ENCODE measurements at regions not wholly inside any gene's neighbourhood (a gene's known extent, or its start where the extent isn't known, plus 50 kb on each side); places are given as distances from the start of the nearest gene placed in this dataset.

- ChIA-PET CTCF (interaction anchor here (1.0 to 4.9 kb wide), 2 partner anchors 13 to 59 kb away, joined by 3 to 34 read pairs; no protein-coding TSS in a partner anchor), POLR2A (no interaction called here)
- Histone ChIP-seq H3K4me3 (ENCODE audit: low read depth, low read length) (no peak overlapping the region), H3K27ac (ENCODE audit: extremely low read depth, low read depth, low read length) (no peak overlapping the region), H3K4me1 (ENCODE audit: control insufficient read depth, insufficient read depth, low read length) (no peaks in the 10 kb centered on the region), H3K36me3 (ENCODE audit: control insufficient read depth in 2 of 2, insufficient read depth in 1 of 2, low read length in 2 of 2) (no peaks in the 10 kb centered on the region), H3K9me3 (ENCODE audit: control insufficient read depth, insufficient read depth, low read depth, low read length) (no peaks in the 10 kb centered on the region)
- TF ChIP-seq MEIS1 (CRISPR knock-in tag; IDR thresholded peaks at IDR 0.05; ENCODE audit: borderline replicate concordance) (no peak), SP3 (tag by site-specific recombination; IDR thresholded peaks at IDR 0.05) (no peak), ZBTB8A (tag by site-specific recombination; IDR thresholded peaks at IDR 0.05) (no peak), ZBTB11 (tag by site-specific recombination; conservative IDR thresholded peaks at IDR 0.05; ENCODE audit: low read depth) (no peak), REST (tag by site-specific recombination; IDR thresholded peaks at IDR 0.05) (no peak), ZNF202 (tag by site-specific recombination; IDR thresholded peaks at IDR 0.05; ENCODE audit: borderline replicate concordance) (no peak), GLI2 (tag by site-specific recombination; IDR thresholded peaks at IDR 0.05; ENCODE audit: borderline replicate concordance, low read depth) (no peak), ZNF433 (tag by site-specific recombination; IDR thresholded peaks at IDR 0.05; ENCODE audit: low read depth) (no peak), ZNF292 (tag by site-specific recombination; IDR thresholded peaks at IDR 0.05; ENCODE audit: borderline replicate concordance, low read depth) (no peak), ZNF768 (tag by site-specific recombination; IDR thresholded peaks at IDR 0.05) (no peak), ZNF792 (tag by site-specific recombination; IDR thresholded peaks at IDR 0.05) (no peak), ZNF23 (tag by site-specific recombination; IDR thresholded peaks at IDR 0.05; ENCODE audit: borderline replicate concordance) (no peak), ZNF239 (tag by site-specific recombination; IDR thresholded peaks at IDR 0.05) (no peak), ZBTB48 (tag by site-specific recombination; IDR thresholded peaks at IDR 0.05) (no peak)
- TF ChIP-seq, protein P1, sequence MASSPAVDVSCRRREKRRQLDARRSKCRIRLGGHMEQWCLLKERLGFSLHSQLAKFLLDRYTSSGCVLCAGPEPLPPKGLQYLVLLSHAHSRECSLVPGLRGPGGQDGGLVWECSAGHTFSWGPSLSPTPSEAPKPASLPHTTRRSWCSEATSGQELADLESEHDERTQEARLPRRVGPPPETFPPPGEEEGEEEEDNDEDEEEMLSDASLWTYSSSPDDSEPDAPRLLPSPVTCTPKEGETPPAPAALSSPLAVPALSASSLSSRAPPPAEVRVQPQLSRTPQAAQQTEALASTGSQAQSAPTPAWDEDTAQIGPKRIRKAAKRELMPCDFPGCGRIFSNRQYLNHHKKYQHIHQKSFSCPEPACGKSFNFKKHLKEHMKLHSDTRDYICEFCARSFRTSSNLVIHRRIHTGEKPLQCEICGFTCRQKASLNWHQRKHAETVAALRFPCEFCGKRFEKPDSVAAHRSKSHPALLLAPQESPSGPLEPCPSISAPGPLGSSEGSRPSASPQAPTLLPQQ (tag by site-specific recombination; IDR thresholded peaks at IDR 0.05) = no peak
These were observed 50.4 kb downstream of the RUSC2 start for GRCh38 chr9:35540315-35540714.

- peaks cover 0 to 11% of the 10 kb centered on the region in 2 experiments; a peak in 2 of 3 replicates for H3K36me3 ChIP-seq (ENCODE audit: control insufficient read depth in 2 of 2, insufficient read depth in 1 of 2, low read length in 2 of 2)
- H3K27ac ChIP-seq (ENCODE audit: extremely low read depth, low read depth, low read length) = no peak overlapping the region
- no peaks in the 10 kb centered on the region for H3K4me1 ChIP-seq (ENCODE audit: control insufficient read depth, insufficient read depth, low read length)
- no peak overlapping the region for H3K4me3 ChIP-seq (ENCODE audit: low read depth, low read length)
- POLR2A ChIA-PET = no interaction called here
- no peaks in the 10 kb centered on the region for H3K9me3 ChIP-seq (ENCODE audit: control insufficient read depth, insufficient read depth, low read depth, low read length)
- TF ChIP-seq ZSCAN30 (tag by site-specific recombination; IDR thresholded peaks at IDR 0.05) (no peak), ZFP37 (tag by site-specific recombination; IDR thresholded peaks at IDR 0.05) (no peak), ZNF768 (tag by site-specific recombination; IDR thresholded peaks at IDR 0.05) (no peak), ZFP41 (tag by site-specific recombination; IDR thresholded peaks at IDR 0.05; ENCODE audit: borderline replicate concordance) (no peak), ZNF776 (tag by site-specific recombination; IDR thresholded peaks at IDR 0.05; ENCODE audit: borderline replicate concordance) (no peak)
- TF ChIP-seq, protein P2, sequence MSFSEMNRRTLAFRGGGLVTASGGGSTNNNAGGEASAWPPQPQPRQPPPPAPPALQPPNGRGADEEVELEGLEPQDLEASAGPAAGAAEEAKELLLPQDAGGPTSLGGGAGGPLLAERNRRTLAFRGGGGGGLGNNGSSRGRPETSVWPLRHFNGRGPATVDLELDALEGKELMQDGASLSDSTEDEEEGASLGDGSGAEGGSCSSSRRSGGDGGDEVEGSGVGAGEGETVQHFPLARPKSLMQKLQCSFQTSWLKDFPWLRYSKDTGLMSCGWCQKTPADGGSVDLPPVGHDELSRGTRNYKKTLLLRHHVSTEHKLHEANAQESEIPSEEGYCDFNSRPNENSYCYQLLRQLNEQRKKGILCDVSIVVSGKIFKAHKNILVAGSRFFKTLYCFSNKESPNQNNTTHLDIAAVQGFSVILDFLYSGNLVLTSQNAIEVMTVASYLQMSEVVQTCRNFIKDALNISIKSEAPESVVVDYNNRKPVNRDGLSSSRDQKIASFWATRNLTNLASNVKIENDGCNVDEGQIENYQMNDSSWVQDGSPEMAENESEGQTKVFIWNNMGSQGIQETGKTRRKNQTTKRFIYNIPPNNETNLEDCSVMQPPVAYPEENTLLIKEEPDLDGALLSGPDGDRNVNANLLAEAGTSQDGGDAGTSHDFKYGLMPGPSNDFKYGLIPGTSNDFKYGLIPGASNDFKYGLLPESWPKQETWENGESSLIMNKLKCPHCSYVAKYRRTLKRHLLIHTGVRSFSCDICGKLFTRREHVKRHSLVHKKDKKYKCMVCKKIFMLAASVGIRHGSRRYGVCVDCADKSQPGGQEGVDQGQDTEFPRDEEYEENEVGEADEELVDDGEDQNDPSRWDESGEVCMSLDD (tag by site-specific recombination; IDR thresholded peaks at IDR 0.05) = no peak
- TF ChIP-seq, protein P3, sequence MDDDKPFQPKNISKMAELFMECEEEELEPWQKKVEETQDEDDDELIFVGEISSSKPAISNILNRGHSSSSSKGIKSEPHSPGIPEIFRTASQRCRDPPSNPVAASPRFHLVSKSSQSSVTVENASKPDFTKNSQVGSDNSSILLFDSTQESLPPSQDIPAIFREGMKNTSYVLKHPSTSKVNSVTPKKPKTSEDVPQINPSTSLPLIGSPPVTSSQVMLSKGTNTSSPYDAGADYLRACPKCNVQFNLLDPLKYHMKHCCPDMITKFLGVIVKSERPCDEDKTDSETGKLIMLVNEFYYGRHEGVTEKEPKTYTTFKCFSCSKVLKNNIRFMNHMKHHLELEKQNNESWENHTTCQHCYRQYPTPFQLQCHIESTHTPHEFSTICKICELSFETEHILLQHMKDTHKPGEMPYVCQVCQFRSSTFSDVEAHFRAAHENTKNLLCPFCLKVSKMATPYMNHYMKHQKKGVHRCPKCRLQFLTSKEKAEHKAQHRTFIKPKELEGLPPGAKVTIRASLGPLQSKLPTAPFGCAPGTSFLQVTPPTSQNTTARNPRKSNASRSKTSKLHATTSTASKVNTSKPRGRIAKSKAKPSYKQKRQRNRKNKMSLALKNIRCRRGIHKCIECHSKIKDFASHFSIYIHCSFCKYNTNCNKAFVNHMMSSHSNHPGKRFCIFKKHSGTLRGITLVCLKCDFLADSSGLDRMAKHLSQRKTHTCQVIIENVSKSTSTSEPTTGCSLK (tag by site-specific recombination; IDR thresholded peaks at IDR 0.05) = no peak
- CTCF ChIA-PET = no interaction called here
These were observed 56.9 kb downstream of the RUSC2 start for GRCh38 chr9:35546853-35547252.
